ENCODE measurements at regions not wholly inside any gene's neighbourhood (a gene's known extent, or its start where the extent isn't known, plus 50 kb on each side); places are given as distances from the start of the nearest gene placed in this dataset.

- no peak for DNase-seq (ENCODE audit: low spot score)
Observed at GRCh38 chr5:5951953-5952352, 426.4 kb downstream of the MED10 start.

DNA sequence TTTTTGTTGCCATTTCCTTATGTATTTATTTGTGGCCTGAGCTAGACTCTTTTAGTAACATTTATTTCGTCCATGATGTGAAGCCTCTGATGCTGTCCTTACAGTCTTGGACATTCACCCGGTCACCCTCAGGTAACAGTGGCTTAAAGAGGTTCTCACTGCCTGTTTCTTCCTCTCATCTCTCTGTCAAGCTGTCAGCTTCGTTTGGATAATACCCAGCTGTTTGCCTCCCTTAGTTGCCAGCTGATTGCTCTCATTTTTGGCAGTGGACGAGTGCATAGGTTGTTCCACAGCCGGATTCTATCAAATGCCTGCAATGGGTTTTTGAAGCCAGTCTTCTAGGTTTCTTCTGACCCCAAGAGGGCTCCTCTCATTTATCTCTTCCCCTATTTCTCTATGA is 427.7 kb downstream of the MED10 start:
- no peak for DNase-seq (ENCODE audit: low spot score)

GRCh38 chr5:5941486-5941885 is 436.9 kb downstream of the MED10 start:
- DNase-seq (ENCODE audit: low spot score): no peak

DNA sequence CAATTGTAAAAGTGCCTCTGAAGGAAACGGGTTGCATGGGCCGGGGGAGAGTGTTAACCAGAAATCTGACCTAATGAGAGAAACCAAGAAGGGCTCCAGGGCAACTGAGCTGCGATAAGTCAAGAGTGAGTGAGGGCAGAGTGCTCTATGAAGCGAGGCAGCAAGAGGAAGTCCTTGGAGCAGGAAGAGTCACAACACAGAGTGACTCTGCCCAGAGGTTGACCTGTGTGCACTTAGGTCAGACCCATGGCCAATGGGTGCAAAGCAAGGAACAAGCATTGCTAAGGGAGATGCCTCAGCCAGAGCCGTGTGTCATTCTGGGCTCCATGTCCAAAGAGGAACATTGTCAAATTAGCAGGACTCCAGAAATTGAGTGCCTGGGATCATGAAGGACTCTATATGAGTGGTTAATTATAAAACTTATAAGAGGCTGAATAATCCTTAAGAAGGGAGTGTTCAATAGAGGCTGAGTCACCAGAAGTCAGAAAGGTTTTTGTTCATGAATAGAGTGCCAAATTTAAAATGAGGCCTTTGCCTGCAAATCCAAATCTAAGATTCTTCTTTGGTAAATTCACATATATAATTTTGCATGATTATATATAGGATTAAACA is 438.5 kb downstream of the MED10 start:
- DNase-seq (ENCODE audit: low spot score): no peak

GRCh38 chr5:5933651-5934050 is 444.7 kb downstream of the MED10 start:
- no peak for DNase-seq (ENCODE audit: low spot score)

GRCh38 chr5:5932824-5933223 is 445.5 kb downstream of the MED10 start:
- no peak for DNase-seq (ENCODE audit: low spot score)

- DNase-seq (ENCODE audit: low spot score): no peak
Observed at GRCh38 chr5:5930561-5930960, 447.8 kb downstream of the MED10 start.

- DNase-seq (ENCODE audit: low spot score): no peak
Observed at GRCh38 chr5:5929291-5930020, 448.9 kb downstream of the MED10 start.

GRCh38 chr5:5925191-5925590 is 453.2 kb downstream of the MED10 start:
- DNase-seq (ENCODE audit: low spot score): no peak

DNA sequence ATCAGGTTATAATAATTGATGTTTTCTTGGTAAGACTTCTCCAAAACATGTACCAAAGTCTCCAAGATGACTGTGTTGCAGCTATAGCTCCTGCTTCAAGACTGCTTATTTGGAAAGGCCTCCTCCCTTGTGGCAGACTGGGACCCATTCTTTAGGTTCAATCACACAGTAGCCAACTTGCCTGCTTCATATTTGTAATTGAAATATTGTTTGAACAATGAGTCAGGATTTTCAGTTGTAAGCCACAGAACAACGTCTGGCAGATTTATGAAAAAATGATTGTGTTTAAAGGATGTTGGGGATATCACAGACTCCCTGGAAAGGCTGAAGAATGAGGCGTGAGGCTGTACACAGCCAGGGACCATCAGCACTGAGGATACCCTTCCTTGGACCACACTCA is 458.9 kb downstream of the MED10 start:
- no peak for DNase-seq (ENCODE audit: low spot score)

GRCh38 chr5:5906778-5907177 is 471.6 kb downstream of the MED10 start:
- DNase-seq (ENCODE audit: low spot score): no peak

DNA sequence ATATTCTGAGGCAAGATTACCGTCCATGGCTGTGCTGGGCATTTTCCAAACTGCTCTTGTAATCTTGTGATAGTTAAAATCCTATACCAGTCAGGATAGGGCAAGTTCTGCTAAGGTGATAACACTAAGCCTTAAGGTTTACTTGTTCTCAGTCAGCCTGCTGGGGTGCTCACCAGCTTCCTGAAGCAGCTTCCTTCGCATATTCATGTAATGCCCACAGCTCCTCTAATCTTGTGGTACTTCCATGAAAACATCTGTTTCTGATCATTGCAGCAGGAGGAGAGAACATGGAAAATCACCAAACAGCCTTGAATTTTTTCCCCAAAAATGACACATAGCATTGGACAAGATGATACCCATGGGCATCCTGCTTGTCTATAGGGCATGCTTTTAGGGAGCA is 473.2 kb downstream of the MED10 start:
- no peak for DNase-seq (ENCODE audit: low spot score)

DNA sequence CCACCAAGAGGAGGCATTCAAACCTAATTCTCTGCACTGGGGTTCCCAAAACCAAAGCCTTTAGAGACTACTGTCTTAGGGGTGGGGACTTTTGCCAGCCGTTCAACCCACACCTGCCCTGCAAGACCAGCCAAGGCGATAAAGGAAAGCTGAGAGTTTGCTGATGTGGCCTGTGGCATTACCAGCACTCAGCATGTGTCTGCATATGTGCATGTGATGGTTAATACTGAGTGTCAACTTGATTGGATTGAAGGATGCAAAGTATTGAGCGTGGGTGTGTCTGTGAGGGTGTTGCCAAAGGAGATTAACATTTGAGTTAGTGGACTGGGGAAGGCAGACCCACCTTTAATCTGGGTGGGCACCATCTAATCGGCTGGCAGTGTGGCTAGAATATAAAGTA is 474.2 kb downstream of the MED10 start:
- DNase-seq (ENCODE audit: low spot score): no peak

DNA sequence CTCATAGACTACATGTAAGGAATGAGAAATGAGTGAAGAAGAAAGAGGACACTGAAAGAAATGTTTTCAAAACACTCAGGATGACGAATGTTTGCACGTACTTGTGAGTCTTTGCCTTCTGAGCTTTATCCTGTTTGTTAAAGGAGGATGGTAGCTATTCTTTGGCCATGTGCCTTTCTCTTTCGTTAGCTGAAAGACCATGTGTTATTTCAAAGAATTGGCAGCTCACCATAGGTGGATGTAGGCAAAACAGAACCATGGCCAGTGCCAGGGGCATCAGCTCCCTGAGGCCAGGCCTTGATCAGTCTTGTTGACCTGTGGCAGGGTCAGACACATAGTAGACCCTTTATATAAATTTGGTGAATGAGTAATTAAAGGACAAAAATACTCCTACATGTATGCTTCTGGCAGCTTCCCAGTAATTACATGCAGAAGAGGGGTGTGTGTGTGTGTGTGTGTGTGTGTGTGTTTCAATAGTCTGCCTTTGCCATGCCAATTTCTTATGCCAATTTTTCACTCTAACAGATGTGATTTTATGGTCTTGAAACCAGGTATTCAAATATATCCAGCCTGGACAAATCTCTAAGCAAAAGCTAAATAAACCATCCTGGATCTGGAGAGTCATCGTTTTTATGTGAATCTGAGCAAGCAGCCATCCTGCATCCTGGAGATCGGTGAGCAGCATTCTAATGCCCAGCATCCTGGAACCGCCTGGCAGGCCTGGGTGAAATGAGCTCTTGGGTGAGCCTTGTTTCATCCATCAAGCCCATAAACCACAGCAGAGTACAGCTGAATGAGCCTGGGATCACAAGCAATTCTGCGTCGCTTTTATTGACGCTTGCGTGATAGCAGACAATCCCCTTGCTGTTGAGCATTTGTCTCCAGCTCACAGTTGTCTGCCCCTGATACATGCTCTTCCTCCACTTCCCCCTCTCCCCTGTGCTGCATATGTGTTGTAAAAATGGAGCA is 475.4 kb downstream of the MED10 start:
- DNase-seq (ENCODE audit: low spot score): no peak

DNA sequence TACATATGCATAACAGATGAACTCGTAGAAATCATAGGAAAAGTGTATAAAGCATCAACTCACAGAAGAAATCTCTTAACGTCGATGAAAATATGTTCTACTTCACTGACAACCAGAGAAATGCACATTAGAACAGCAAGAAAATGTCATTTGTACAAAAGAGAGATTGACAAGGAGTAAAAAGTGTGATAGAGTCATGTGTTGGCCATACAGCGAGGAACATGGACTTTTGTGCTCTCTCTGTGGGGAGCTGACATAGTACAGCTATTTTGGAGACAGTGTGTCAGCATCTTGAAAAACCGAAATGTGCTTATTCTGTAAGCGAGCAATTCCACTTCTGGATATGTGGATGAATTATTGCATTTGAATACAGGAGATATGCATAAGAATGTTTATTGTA is 477.9 kb downstream of the ICE1 start:
- no peak for DNase-seq (ENCODE audit: low spot score)

GRCh38 chr5:5899716-5900115 is 477.2 kb downstream of the ICE1 start:
- no peak for DNase-seq (ENCODE audit: low spot score)

GRCh38 chr5:5888284-5888683 is 465.8 kb downstream of the ICE1 start:
- DNase-seq (ENCODE audit: low spot score): no peak

DNA sequence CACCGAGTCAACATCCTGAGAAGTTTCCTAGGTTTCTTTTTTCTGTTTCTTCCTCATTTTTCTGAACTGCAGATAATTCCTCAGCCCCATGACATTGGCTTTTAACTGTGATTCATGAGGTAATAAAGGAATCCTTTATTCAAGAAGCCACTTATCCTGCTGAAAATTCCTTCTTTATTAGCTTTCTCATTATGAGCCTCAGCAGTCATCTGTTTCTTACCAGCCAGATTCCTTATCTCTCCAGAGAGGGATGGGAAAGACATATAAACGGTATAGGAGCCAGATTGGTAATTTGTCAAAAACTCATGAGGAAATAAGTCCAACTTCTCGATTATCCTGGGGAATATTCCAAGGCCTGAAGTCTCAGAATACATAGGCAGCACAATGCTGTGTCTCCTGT is 465.4 kb downstream of the ICE1 start:
- no peak for DNase-seq (ENCODE audit: low spot score)

DNA sequence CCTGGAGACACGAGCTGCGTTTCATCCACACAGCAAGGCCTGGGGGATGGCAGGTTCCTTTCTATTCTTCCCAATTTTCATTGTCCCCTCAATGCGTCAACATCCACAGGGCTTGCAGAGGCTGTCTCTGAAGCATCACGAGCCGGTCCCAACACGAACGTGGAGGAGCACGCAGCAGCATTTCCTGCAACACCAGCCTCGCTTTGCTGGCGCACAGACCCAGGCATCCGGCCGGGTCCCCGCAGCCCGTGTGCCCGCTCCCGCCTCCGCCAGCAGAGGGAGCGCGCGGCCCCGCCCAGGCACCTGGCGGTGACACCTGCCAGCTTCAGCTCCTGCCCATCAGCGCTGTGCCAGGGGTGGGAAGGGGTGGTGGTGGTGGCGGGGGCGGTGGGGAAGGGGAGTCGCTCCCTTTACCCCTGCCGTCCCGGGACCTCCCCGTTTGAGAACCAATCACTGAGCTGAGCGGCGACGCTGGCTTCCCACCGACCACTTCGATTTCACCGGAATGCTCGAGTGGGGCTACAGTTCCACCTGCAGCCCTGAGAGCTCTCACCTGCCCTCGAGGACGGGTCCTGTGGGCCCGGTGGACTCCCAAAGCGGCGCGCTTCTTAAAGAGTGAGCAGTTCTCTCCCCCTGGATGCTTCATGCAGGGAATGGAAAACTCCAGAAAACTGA is 464.5 kb downstream of the ICE1 start:
- peak; percentile 49 for DNase-seq (ENCODE audit: low spot score)

GRCh38 chr5:5886353-5886752 is 463.9 kb downstream of the ICE1 start:
- DNase-seq (ENCODE audit: low spot score): no peak

- DNase-seq (ENCODE audit: low spot score): no peak
Observed at GRCh38 chr5:5885782-5886181, 463.3 kb downstream of the ICE1 start.

- DNase-seq (ENCODE audit: low spot score): no peak
Observed at GRCh38 chr5:5884593-5884992, 462.1 kb downstream of the ICE1 start.
